GM04504 (cell line): ENCODE measurements at regions not wholly inside any gene's neighbourhood (a gene's known extent, or its start where the extent isn't known, plus 50 kb on each side); places are given as distances from the start of the nearest gene placed in this dataset.
"Not testable (repeated sequence)": the region's sequence is repeated elsewhere in the genome, so short reads cannot be mapped to it uniquely, and the experiment has no call there.

Source experiments
- DNase-seq: peaks from one replicate; pipeline ENCODE4 v3.0.0-alpha.2; 2012; ENCODE audit warnings: low read depth

GRCh38 chr17:52546493-52546892 lies 388.0 kb upstream of the CA10 start:
- no peak for DNase-seq

- no peak for DNase-seq
Measured at GRCh38 chr17:52537421-52537820, 378.9 kb upstream of the CA10 start.

- no peak for DNase-seq
Measured at GRCh38 chr17:52536489-52536888, 378.0 kb upstream of the CA10 start.

- no peak for DNase-seq
Measured at GRCh38 chr17:52532373-52532772, 373.9 kb upstream of the CA10 start.

- no peak for DNase-seq
Measured at GRCh38 chr17:52524096-52524637, 365.7 kb upstream of the CA10 start.

GRCh38 chr17:52517176-52517575 lies 358.7 kb upstream of the CA10 start:
- DNase-seq: no peak

GRCh38 chr17:52515927-52516326 lies 357.4 kb upstream of the CA10 start:
- DNase-seq: no peak

GRCh38 chr17:52505601-52506000 lies 347.1 kb upstream of the CA10 start:
- DNase-seq: no peak

- DNase-seq: no peak
Measured at GRCh38 chr17:52504081-52504480, 345.6 kb upstream of the CA10 start.

GRCh38 chr17:52495646-52496045 lies 337.1 kb upstream of the CA10 start:
- no peak for DNase-seq

- no peak for DNase-seq
Measured at GRCh38 chr17:52482271-52482670, 323.8 kb upstream of the CA10 start.

GRCh38 chr17:52477824-52478699 lies 319.5 kb upstream of the CA10 start:
- no peak for DNase-seq

GRCh38 chr17:52476638-52477313 lies 318.3 kb upstream of the CA10 start:
- DNase-seq: no peak

- DNase-seq: no peak
Measured at GRCh38 chr17:52470553-52470952, 312.0 kb upstream of the CA10 start.

GRCh38 chr17:52465407-52465806 lies 306.9 kb upstream of the CA10 start:
- DNase-seq: no peak

GRCh38 chr17:52451294-52451861 lies 292.9 kb upstream of the CA10 start:
- no peak for DNase-seq

- DNase-seq: no peak
Measured at GRCh38 chr17:52442350-52442749, 283.8 kb upstream of the CA10 start.

GRCh38 chr17:52420555-52421078 lies 262.1 kb upstream of the CA10 start:
- no peak for DNase-seq

- DNase-seq: no peak
Measured at GRCh38 chr17:52419229-52419641, 260.7 kb upstream of the CA10 start.

GRCh38 chr17:52410781-52411180 lies 252.3 kb upstream of the CA10 start:
- DNase-seq: no peak

- DNase-seq: not testable (repeated sequence)
Measured at GRCh38 chr17:52409222-52409621, 250.7 kb upstream of the CA10 start.

GRCh38 chr17:52395308-52395707 lies 236.8 kb upstream of the CA10 start:
- no peak for DNase-seq

GRCh38 chr17:52390422-52390821 lies 231.9 kb upstream of the CA10 start:
- no peak for DNase-seq
